ENCODE measurements at regions not wholly inside any gene's neighbourhood (a gene's known extent, or its start where the extent isn't known, plus 50 kb on each side); places are given as distances from the start of the nearest gene placed in this dataset.

- TF ChIP-seq FOSL2 (IDR thresholded peaks at IDR 0.05) (peak; percentile 89), FOSL2 (CRISPR knock-in tag; IDR thresholded peaks at IDR 0.05) (peak; percentile 89), CHD2 (IDR thresholded peaks at IDR 0.05; ENCODE audit: low read length, partially characterized antibody) (no peak), GATA3 (IDR thresholded peaks at IDR 0.05; ENCODE audit: borderline replicate concordance) (peak; percentile 77), ZFP36 (IDR thresholded peaks at IDR 0.05; ENCODE audit: borderline replicate concordance, partially characterized antibody) (no peak), RAD21 (conservative IDR thresholded peaks at IDR 0.05 in 1 of 2, IDR thresholded peaks at IDR 0.05 in 1 of 2) (peak in 1 of 2 experiments; percentile 18; a peak in 2 of 5 replicates), JUN (IDR thresholded peaks at IDR 0.05) (peak; percentile 38 to 59; a peak in 2 of 5 replicates), JUNB (IDR thresholded peaks at IDR 0.05) (peak; percentile 87), CEBPB (IDR thresholded peaks at IDR 0.05) (peak; percentile 20 to 43; a peak in 1 of 4 replicates), EP300 (IDR thresholded peaks at IDR 0.05) (peak in 1 of 2 experiments; percentile 27; a peak in 1 of 5 replicates), SMC3 (IDR thresholded peaks at IDR 0.05) (peak; percentile 23; the same call in 1 of the 3 replicates), CHD4 (IDR thresholded peaks at IDR 0.05; ENCODE audit: borderline replicate concordance) (no peak), FOXS1 (CRISPR knock-in tag; IDR thresholded peaks at IDR 0.05) (peak; percentile 51; the same call in 1 of the 2 replicates), EHF (CRISPR knock-in tag; IDR thresholded peaks at IDR 0.05) (no peak), MAX (IDR thresholded peaks at IDR 0.05) (peak; percentile 67)
- TF ChIP-seq, protein P1, sequence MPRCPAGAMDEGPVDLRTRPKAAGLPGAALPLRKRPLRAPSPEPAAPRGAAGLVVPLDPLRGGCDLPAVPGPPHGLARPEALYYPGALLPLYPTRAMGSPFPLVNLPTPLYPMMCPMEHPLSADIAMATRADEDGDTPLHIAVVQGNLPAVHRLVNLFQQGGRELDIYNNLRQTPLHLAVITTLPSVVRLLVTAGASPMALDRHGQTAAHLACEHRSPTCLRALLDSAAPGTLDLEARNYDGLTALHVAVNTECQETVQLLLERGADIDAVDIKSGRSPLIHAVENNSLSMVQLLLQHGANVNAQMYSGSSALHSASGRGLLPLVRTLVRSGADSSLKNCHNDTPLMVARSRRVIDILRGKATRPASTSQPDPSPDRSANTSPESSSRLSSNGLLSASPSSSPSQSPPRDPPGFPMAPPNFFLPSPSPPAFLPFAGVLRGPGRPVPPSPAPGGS (IDR thresholded peaks at IDR 0.05) = peak; percentile 46; the same call in 1 of the 3 replicates
- 0% methylated on average over 1 of the region's 1 CpG for WGBS (ENCODE audit: missing lambda C conversion rate)
- POLR2A ChIA-PET = no interaction called here
- Histone ChIP-seq H3K9me3 (no peaks in the 10 kb centered on the region), H3K4me2 (peak overlapping the region; percentile 45), H3K27ac (peak overlapping the region; percentile 53 to 66), H3K4me3 (no peak overlapping the region), H3K4me1 (peaks cover 46% of the 10 kb centered on the region)
- peak; percentile 70 to 72 for DNase-seq (ENCODE audit: low read depth in 1 of 2, low spot score in 1 of 2)
- FAIRE-seq = peak; percentile 92
- CTCF ChIA-PET = interaction anchor here (0.6 to 0.8 kb wide), 2 partner anchors 9 to 36 kb away, joined by 3 read pairs; no protein-coding TSS in a partner anchor
- ATAC-seq = peak; percentile 72 to 89; a peak in 5 of 6 replicates
Measured at GRCh38 chr5:57335092-57335660, 147.4 kb downstream of the ACTBL2 start.

- no peaks in the 10 kb centered on the region for H3K9me3 ChIP-seq
- CTCF ChIA-PET = interaction anchor here (0.6 to 1.7 kb wide), 5 partner anchors 10 to 1552 kb away, joined by 3 to 4 read pairs (median 3); no protein-coding TSS in a partner anchor
- peak overlapping the region; percentile 33 to 38; a peak in 4 of 6 replicates for H3K27ac ChIP-seq
- TF ChIP-seq JUN (IDR thresholded peaks at IDR 0.05) (0 out of 5 replicates have a peak, but pooled peaks of 1 of the 2 experiments have one; percentile 15), HDAC2 (IDR thresholded peaks at IDR 0.05) (no peak)
- TF ChIP-seq, protein P2, sequence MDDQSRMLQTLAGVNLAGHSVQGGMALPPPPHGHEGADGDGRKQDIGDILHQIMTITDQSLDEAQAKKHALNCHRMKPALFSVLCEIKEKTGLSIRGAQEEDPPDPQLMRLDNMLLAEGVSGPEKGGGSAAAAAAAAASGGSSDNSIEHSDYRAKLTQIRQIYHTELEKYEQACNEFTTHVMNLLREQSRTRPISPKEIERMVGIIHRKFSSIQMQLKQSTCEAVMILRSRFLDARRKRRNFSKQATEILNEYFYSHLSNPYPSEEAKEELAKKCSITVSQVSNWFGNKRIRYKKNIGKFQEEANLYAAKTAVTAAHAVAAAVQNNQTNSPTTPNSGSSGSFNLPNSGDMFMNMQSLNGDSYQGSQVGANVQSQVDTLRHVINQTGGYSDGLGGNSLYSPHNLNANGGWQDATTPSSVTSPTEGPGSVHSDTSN (IDR thresholded peaks at IDR 0.05) = no peak
- FAIRE-seq (no peak), ATAC-seq (peak in 1 of 2 experiments; percentile 23; a peak in 2 of 6 replicates), DNase-seq (ENCODE audit: low read depth in 1 of 2, low spot score in 1 of 2) (no peak)
- peaks cover 46% of the 10 kb centered on the region for H3K4me1 ChIP-seq
- no peak overlapping the region for H3K4me3 ChIP-seq
- WGBS (ENCODE audit: missing lambda C conversion rate) = 43% methylated on average over 1 of the region's 1 CpG
- POLR2A ChIA-PET = no interaction called here
- peak overlapping the region; percentile 45 for H3K4me2 ChIP-seq
Measured at GRCh38 chr5:57334475-57334874, 148.1 kb downstream of the ACTBL2 start.

DNA sequence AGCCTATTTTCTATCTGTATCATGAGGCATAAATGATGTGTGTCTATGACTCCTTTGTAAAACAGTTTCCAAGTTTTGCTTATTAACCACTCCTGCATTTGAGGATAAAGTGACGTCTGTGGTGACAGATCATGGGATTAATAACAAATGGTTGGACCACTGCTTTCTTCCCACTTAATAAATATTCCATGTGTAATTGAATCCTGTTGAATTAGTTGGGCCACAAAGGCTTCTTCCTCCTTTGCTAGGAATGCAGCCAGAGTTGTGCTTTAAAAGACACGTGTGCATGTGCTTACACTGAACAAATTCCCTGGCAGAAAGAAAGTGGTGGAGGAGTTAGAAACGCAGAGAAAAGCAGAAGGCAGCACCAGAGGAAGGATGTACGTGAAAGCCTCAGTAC lies 150.2 kb downstream of the ACTBL2 start:
- no peaks in the 10 kb centered on the region for H3K9me3 ChIP-seq
- WGBS (ENCODE audit: missing lambda C conversion rate) = 76% methylated on average over 4 of the region's 4 CpGs
- ChIA-PET CTCF (no interaction called here), POLR2A (no interaction called here)
- H3K27ac ChIP-seq = no peak overlapping the region
- peaks cover 35% of the 10 kb centered on the region for H3K4me1 ChIP-seq
- no peak overlapping the region for H3K4me3 ChIP-seq
- ATAC-seq (no peak), DNase-seq (ENCODE audit: low read depth in 1 of 2, low spot score in 1 of 2) (no peak), FAIRE-seq (no peak)
- H3K4me2 ChIP-seq = no peak overlapping the region
- TF ChIP-seq TP53 (CRISPR knock-in tag; IDR thresholded peaks at IDR 0.05) (no peak), NFE2L2 (conservative IDR thresholded peaks at IDR 0.05; ENCODE audit: low read length) (no peak), FOXS1 (CRISPR knock-in tag; IDR thresholded peaks at IDR 0.05) (no peak), RNF2 (IDR thresholded peaks at IDR 0.05; ENCODE audit: borderline replicate concordance, low read depth) (no peak), RARB (CRISPR knock-in tag; IDR thresholded peaks at IDR 0.05) (no peak), HEYL (CRISPR knock-in tag; IDR thresholded peaks at IDR 0.05) (no peak), CHD4 (IDR thresholded peaks at IDR 0.05; ENCODE audit: borderline replicate concordance) (no peak), PHF8 (IDR thresholded peaks at IDR 0.05; ENCODE audit: borderline replicate concordance, low read depth) (no peak), ZC3H11A (IDR thresholded peaks at IDR 0.05) (no peak), RAD21 (conservative IDR thresholded peaks at IDR 0.05 in 1 of 2, IDR thresholded peaks at IDR 0.05 in 1 of 2) (no peak), NR3C1 (IDR thresholded peaks at IDR 0.05) (no peak), MAFK (IDR thresholded peaks at IDR 0.05; ENCODE audit: partially characterized antibody) (no peak), SMC3 (IDR thresholded peaks at IDR 0.05) (no peak)
- TF ChIP-seq, protein P3, sequence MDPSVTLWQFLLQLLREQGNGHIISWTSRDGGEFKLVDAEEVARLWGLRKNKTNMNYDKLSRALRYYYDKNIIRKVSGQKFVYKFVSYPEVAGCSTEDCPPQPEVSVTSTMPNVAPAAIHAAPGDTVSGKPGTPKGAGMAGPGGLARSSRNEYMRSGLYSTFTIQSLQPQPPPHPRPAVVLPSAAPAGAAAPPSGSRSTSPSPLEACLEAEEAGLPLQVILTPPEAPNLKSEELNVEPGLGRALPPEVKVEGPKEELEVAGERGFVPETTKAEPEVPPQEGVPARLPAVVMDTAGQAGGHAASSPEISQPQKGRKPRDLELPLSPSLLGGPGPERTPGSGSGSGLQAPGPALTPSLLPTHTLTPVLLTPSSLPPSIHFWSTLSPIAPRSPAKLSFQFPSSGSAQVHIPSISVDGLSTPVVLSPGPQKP (IDR thresholded peaks at IDR 0.05; ENCODE audit: low read depth, low read length) = no peak
- TF ChIP-seq, protein P2 (IDR thresholded peaks at IDR 0.05) = no peak
- TF ChIP-seq, protein P4, sequence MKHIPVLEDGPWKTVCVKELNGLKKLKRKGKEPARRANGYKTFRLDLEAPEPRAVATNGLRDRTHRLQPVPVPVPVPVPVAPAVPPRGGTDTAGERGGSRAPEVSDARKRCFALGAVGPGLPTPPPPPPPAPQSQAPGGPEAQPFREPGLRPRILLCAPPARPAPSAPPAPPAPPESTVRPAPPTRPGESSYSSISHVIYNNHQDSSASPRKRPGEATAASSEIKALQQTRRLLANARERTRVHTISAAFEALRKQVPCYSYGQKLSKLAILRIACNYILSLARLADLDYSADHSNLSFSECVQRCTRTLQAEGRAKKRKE (CRISPR knock-in tag; IDR thresholded peaks at IDR 0.05; ENCODE audit: low read depth) = no peak
